Activated B cell treated with CpG ODN at 0.5 μM for 24 hours (primary cell): ENCODE measurements at regions not wholly inside any gene's neighbourhood (a gene's known extent, or its start where the extent isn't known, plus 50 kb on each side); places are given as distances from the start of the nearest gene placed in this dataset.

Experiments used
- ATAC-seq: fragments of 200-7000 bp; cut with Tn5 transposase; one replicate; pipeline ENCODE4 v1.10.0; 2021; ENCODE audit warnings: low read depth, mild to moderate bottlenecking, moderate library complexity
- CTCF ChIA-PET: fragments of 350-600 bp; sonication (Branson Sonifier 250); formaldehyde crosslinking; loops from one replicate; lab custom pipeline; 2021; ENCODE audit warnings: antibody characterized with exemption; lab: Charles Lee
- POLR2A ChIA-PET: fragments of 350-600 bp; sonication (Branson Sonifier 250); formaldehyde crosslinking; loops from one replicate; lab custom pipeline; 2021; ENCODE audit warnings: antibody characterized with exemption; lab: Charles Lee
- DNase-seq: peaks from one replicate; pipeline ENCODE4 v3.0.0; 2022
- H3K27ac Mint-ChIP-seq: one replicate; pipeline ENCODE4 v1.8.0; 2020; ENCODE audit warnings: mixed read lengths
- H3K27me3 Mint-ChIP-seq: one replicate; pipeline ENCODE4 v1.8.0; 2021; ENCODE audit warnings: mixed read lengths
- H3K36me3 Mint-ChIP-seq: one replicate; pipeline ENCODE4 v1.8.0; 2021; ENCODE audit warnings: low read depth, mixed read lengths
- H3K4me1 Mint-ChIP-seq: one replicate; pipeline ENCODE4 v1.8.0; 2021; ENCODE audit warnings: mixed read lengths
- H3K4me3 Mint-ChIP-seq: one replicate; pipeline ENCODE4 v1.8.0; 2020; ENCODE audit warnings: mild to moderate bottlenecking, mixed read lengths
- H3K9me3 Mint-ChIP-seq: one replicate; pipeline ENCODE4 v1.8.0; 2020; ENCODE audit warnings: mixed read lengths
- CTCF ChIP-seq: fragments of 200-600 bp; IDR thresholded peaks from one replicate; pipeline ENCODE4 v1.8.0; 2022; ENCODE audit warnings: antibody characterized with exemption, mild to moderate bottlenecking
- intact Hi-C: fragments of 100-400 bp; cut with micrococcal nuclease; formaldehyde crosslinking; loops from one replicate; pipeline ENCODE4 v1.15.1; 2024

GRCh38 chr1:73040811-73041210 lies 758.5 kb upstream of the NEGR1 start:
- no peak for DNase-seq
- peaks cover 2% of the 10 kb centered on the region for H3K9me3 Mint-ChIP-seq
- ChIA-PET POLR2A (no interaction called here), CTCF (no interaction called here)
- no peak overlapping the region for H3K27ac Mint-ChIP-seq
- TF ChIP-seq CTCF, result no peak
- H3K4me3 Mint-ChIP-seq, result no peak overlapping the region
- intact Hi-C loops, result no loop called here
- no peaks in the 10 kb centered on the region for H3K4me1 Mint-ChIP-seq
- H3K27me3 Mint-ChIP-seq, result no peaks in the 10 kb centered on the region
- H3K36me3 Mint-ChIP-seq, result no peaks in the 10 kb centered on the region
- ATAC-seq, result no peak

GRCh38 chr1:73034271-73034670 lies 751.9 kb upstream of the NEGR1 start:
- no peaks in the 10 kb centered on the region for H3K27me3 Mint-ChIP-seq
- no peak overlapping the region for H3K27ac Mint-ChIP-seq
- no peaks in the 10 kb centered on the region for H3K36me3 Mint-ChIP-seq
- intact Hi-C loops, result no loop called here
- H3K4me1 Mint-ChIP-seq, result no peaks in the 10 kb centered on the region
- ATAC-seq (no peak), DNase-seq (no peak)
- no peak overlapping the region for H3K4me3 Mint-ChIP-seq
- TF ChIP-seq CTCF, result no peak
- H3K9me3 Mint-ChIP-seq, result peaks cover 3% of the 10 kb centered on the region
- ChIA-PET POLR2A (no interaction called here), CTCF (no interaction called here)

- Mint-ChIP-seq H3K27ac (no peak overlapping the region), H3K4me3 (no peak overlapping the region), H3K36me3 (no peaks in the 10 kb centered on the region), H3K4me1 (no peaks in the 10 kb centered on the region), H3K9me3 (peaks cover 3% of the 10 kb centered on the region), H3K27me3 (no peaks in the 10 kb centered on the region)
- ATAC-seq, result no peak
- POLR2A ChIA-PET, result no interaction called here
- DNase-seq, result no peak
- intact Hi-C loops, result no loop called here
- CTCF ChIA-PET, result no interaction called here
- TF ChIP-seq CTCF, result no peak
Measured at GRCh38 chr1:73033640-73034039, 751.3 kb upstream of the NEGR1 start.

- TF ChIP-seq CTCF, result no peak
- POLR2A ChIA-PET, result no interaction called here
- ATAC-seq (no peak), DNase-seq (no peak)
- H3K4me1 Mint-ChIP-seq, result no peaks in the 10 kb centered on the region
- intact Hi-C loops, result no loop called here
- H3K27me3 Mint-ChIP-seq, result no peaks in the 10 kb centered on the region
- H3K4me3 Mint-ChIP-seq, result no peak overlapping the region
- H3K36me3 Mint-ChIP-seq, result no peaks in the 10 kb centered on the region
- peaks cover 5% of the 10 kb centered on the region for H3K9me3 Mint-ChIP-seq
- CTCF ChIA-PET, result no interaction called here
- no peak overlapping the region for H3K27ac Mint-ChIP-seq
Measured at GRCh38 chr1:73029571-73029970, 747.2 kb upstream of the NEGR1 start.

- Mint-ChIP-seq H3K27me3 (no peaks in the 10 kb centered on the region), H3K27ac (no peak overlapping the region), H3K36me3 (no peaks in the 10 kb centered on the region), H3K9me3 (peaks cover 3% of the 10 kb centered on the region), H3K4me3 (no peak overlapping the region), H3K4me1 (no peaks in the 10 kb centered on the region)
- ATAC-seq (no peak), DNase-seq (no peak)
- no peak for TF ChIP-seq CTCF
- intact Hi-C loops, result no loop called here
- ChIA-PET CTCF (no interaction called here), POLR2A (no interaction called here)
Measured at GRCh38 chr1:73026114-73026513, 743.8 kb upstream of the NEGR1 start.
